Ovary (tissue), 3 donors: ENCODE measurements at regions not wholly inside any gene's neighbourhood (a gene's known extent, or its start where the extent isn't known, plus 50 kb on each side); places are given as distances from the start of the nearest gene placed in this dataset.

Experiments
- EP300 ChIP-seq: sonication (generic); formaldehyde crosslinking; IDR thresholded peaks from one replicate; pipeline ENCODE4 v1.6.1; 2017; ENCODE audit warnings: antibody characterized with exemption
- POLR2A ChIP-seq: fragments of 450-650 bp; IDR thresholded peaks from one replicate; pipeline ENCODE4 v1.6.1; 2017; ENCODE audit warnings: antibody characterized with exemption, mild to moderate bottlenecking, moderate library complexity
- TF ChIP-seq, protein P1 (sequence below), 3 donors: fragments of 450-650 bp in 2 of 3; fragments of 200-600 bp in 1 of 3; IDR thresholded peaks; one replicate each; pipeline versions ENCODE4 v1.5.1 to v1.8.0; 2016 to 2022; ENCODE audit warnings: antibody characterized with exemption in 3 of 3, mild to moderate bottlenecking in 1 of 3
- donor health status: DM: no; HTN: no; CAD: no.

DNA sequence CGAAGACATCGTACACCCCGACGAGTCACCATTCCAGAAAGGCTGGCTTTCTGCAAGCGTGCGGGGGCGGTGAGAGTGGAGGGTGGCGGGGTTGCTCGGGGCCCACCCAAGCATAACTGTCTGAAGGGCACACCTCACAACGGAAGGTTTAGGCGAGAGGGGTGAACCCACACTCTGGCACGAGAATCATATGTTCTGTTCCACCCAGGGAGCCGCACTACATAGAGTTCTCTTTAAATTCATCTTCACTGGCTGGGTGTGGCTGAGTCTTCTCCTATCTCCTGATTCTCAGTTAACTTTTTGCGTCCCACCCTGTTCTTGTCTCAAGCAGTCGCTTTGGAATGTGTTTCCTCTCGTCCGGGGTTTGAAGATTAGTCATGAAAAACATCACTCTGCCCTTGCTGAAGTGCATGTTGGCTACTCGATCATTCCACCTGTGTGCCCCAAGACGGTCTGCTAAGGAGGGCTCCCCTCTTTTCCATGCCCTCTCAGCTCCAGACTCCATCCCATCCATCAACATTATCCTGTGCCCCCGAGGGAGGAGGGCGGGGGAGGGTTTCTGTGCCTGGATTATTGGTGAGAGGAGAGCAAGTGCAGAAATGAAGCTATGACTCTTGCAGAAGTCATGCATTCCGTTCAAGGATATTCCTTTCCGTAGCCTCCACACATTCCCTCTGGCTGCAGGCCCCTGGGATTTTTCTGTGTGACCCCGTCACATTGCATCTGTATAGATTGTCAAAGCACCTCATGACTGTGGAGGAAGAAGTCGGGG is 53.5 kb upstream of the CD34 start:
- TF ChIP-seq, protein P1, sequence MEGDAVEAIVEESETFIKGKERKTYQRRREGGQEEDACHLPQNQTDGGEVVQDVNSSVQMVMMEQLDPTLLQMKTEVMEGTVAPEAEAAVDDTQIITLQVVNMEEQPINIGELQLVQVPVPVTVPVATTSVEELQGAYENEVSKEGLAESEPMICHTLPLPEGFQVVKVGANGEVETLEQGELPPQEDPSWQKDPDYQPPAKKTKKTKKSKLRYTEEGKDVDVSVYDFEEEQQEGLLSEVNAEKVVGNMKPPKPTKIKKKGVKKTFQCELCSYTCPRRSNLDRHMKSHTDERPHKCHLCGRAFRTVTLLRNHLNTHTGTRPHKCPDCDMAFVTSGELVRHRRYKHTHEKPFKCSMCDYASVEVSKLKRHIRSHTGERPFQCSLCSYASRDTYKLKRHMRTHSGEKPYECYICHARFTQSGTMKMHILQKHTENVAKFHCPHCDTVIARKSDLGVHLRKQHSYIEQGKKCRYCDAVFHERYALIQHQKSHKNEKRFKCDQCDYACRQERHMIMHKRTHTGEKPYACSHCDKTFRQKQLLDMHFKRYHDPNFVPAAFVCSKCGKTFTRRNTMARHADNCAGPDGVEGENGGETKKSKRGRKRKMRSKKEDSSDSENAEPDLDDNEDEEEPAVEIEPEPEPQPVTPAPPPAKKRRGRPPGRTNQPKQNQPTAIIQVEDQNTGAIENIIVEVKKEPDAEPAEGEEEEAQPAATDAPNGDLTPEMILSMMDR (IDR thresholded peaks at IDR 0.05) = no peak
- TF ChIP-seq POLR2A (no peak), EP300 (no peak)
